ENCODE measurements at regions not wholly inside any gene's neighbourhood (a gene's known extent, or its start where the extent isn't known, plus 50 kb on each side); places are given as distances from the start of the nearest gene placed in this dataset.

GRCh38 chr7:114854369-114854768, 67.5 kb upstream of the MDFIC start:
- TF ChIP-seq CTCF (IDR thresholded peaks at IDR 0.05 in 2 of 3, conservative IDR thresholded peaks at IDR 0.05 in 1 of 3; ENCODE audit: borderline replicate concordance in 1 of 3, insufficient read depth in 1 of 3, low read depth in 2 of 3, low read length in 2 of 3) (no peak), POLR2AphosphoS5 (IDR thresholded peaks at IDR 0.05; ENCODE audit: low read depth, low read length) (no peak), ZNF274 (IDR thresholded peaks at IDR 0.05; ENCODE audit: low read depth, low read length) (no peak), EZH2 (IDR thresholded peaks at IDR 0.05) (no peak), JUND (IDR thresholded peaks at IDR 0.05) (peak; percentile 40)

Measured in HCT116 (cell line).